ENCODE measurements at regions not wholly inside any gene's neighbourhood (a gene's known extent, or its start where the extent isn't known, plus 50 kb on each side); places are given as distances from the start of the nearest gene placed in this dataset.

DNA sequence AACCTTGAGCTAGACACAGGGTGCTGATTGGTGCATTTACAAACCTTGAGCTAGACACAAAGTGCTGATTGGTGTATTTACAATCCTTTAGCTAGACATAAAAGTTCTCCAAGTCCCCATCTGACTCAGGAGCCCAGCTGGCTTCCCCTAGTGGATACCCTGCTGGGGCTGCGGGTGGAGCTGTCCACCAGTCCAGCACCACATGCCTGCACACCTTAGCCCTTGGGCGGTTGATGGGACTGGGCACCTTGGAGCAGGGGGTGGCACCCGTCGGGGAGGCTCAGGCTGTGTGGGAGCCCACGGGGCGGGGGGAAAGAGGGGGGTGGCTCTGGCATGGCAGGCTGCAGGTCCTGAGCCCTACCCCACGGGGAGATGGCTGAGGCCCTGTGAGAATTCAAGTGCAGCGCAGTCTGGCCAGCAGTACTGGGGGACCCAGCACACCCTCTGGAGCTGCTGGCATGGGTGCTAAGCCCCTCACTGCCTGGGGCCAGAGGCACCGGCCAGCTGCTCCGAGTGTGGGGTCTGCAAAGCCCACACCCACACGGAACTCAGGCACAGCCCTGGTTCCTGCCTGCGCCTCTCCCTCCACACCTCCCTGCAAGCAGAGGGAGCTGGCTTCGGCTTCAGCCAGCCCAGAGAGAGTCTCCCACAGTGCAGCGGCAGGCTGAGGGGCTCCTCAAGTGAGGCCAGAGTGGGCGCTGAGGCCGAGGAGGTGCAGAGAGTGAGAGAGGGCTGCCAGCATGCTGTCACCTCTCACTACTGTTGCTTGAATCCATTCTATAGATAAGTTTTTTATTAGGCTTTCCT is 369.8 kb upstream of the SMIM30 start:
- no peak for DNase-seq
- H3K27ac Mint-ChIP-seq, result no peak overlapping the region
- peaks cover 3% of the 10 kb centered on the region for H3K9me3 Mint-ChIP-seq
- H3K4me1 Mint-ChIP-seq, result no peaks in the 10 kb centered on the region
- CTCF ChIA-PET, result no interaction called here
- POLR2A ChIA-PET, result no interaction called here
- no peaks in the 10 kb centered on the region for H3K36me3 Mint-ChIP-seq (ENCODE audit: low read depth)
- no peak overlapping the region for H3K4me3 Mint-ChIP-seq
- no peaks in the 10 kb centered on the region for H3K27me3 Mint-ChIP-seq

GRCh38 chr7:113486548-113486947 is 368.2 kb upstream of the SMIM30 start:
- H3K4me1 Mint-ChIP-seq, result no peaks in the 10 kb centered on the region
- H3K36me3 Mint-ChIP-seq (ENCODE audit: low read depth), result no peaks in the 10 kb centered on the region
- H3K27me3 Mint-ChIP-seq, result no peaks in the 10 kb centered on the region
- CTCF ChIA-PET, result no interaction called here
- DNase-seq, result no peak
- no peak overlapping the region for H3K4me3 Mint-ChIP-seq
- POLR2A ChIA-PET, result no interaction called here
- peaks cover 3% of the 10 kb centered on the region for H3K9me3 Mint-ChIP-seq
- H3K27ac Mint-ChIP-seq, result no peak overlapping the region

GRCh38 chr7:113483657-113484056 is 365.3 kb upstream of the SMIM30 start:
- Mint-ChIP-seq H3K4me3 (no peak overlapping the region), H3K36me3 (ENCODE audit: low read depth) (no peaks in the 10 kb centered on the region), H3K27ac (no peak overlapping the region), H3K9me3 (peaks cover 3% of the 10 kb centered on the region), H3K27me3 (no peaks in the 10 kb centered on the region), H3K4me1 (no peaks in the 10 kb centered on the region)
- POLR2A ChIA-PET, result no interaction called here
- no peak for DNase-seq
- CTCF ChIA-PET, result interaction anchor here (0.7 kb wide), 1 partner anchor 102 kb away, joined by 5 read pairs; no protein-coding TSS in a partner anchor

GRCh38 chr7:113480537-113480936 is 362.2 kb upstream of the SMIM30 start:
- ChIA-PET POLR2A (no interaction called here), CTCF (no interaction called here)
- H3K27me3 Mint-ChIP-seq, result no peaks in the 10 kb centered on the region
- H3K4me3 Mint-ChIP-seq, result no peak overlapping the region
- no peaks in the 10 kb centered on the region for H3K4me1 Mint-ChIP-seq
- DNase-seq, result no peak
- H3K27ac Mint-ChIP-seq, result no peak overlapping the region
- H3K36me3 Mint-ChIP-seq (ENCODE audit: low read depth), result no peaks in the 10 kb centered on the region
- no peaks in the 10 kb centered on the region for H3K9me3 Mint-ChIP-seq

GRCh38 chr7:113464096-113464855 is 345.9 kb upstream of the SMIM30 start:
- Mint-ChIP-seq H3K4me1 (no peaks in the 10 kb centered on the region), H3K36me3 (ENCODE audit: low read depth) (no peaks in the 10 kb centered on the region), H3K27me3 (no peaks in the 10 kb centered on the region), H3K9me3 (no peaks in the 10 kb centered on the region), H3K4me3 (no peak overlapping the region), H3K27ac (no peak overlapping the region)
- no peak for DNase-seq
- CTCF ChIA-PET, result no interaction called here
- POLR2A ChIA-PET, result no interaction called here

DNA sequence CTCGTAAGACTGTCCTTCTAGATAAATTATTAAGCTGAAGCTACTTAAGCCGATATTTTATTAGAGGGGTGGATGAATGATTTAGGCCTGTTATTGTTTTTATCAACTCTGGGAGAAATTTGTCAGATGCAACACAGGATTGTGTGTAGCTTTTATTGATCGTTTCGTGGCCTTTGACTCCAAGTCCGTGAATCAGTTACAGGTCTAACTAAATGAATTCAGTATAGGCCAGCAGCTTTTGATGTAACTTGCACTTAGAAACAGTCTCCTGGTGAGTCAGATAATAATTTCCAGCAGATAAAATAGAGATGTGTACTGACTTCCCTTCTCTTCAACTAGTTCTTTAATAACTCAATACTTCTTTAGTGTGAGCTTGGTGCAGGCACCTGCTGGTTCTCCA is 341.7 kb upstream of the SMIM30 start:
- DNase-seq, result no peak
- H3K27me3 Mint-ChIP-seq, result no peaks in the 10 kb centered on the region
- ChIA-PET POLR2A (no interaction called here), CTCF (no interaction called here)
- no peak overlapping the region for H3K27ac Mint-ChIP-seq
- no peaks in the 10 kb centered on the region for H3K9me3 Mint-ChIP-seq
- no peaks in the 10 kb centered on the region for H3K4me1 Mint-ChIP-seq
- no peak overlapping the region for H3K4me3 Mint-ChIP-seq
- H3K36me3 Mint-ChIP-seq (ENCODE audit: low read depth), result no peaks in the 10 kb centered on the region

DNA sequence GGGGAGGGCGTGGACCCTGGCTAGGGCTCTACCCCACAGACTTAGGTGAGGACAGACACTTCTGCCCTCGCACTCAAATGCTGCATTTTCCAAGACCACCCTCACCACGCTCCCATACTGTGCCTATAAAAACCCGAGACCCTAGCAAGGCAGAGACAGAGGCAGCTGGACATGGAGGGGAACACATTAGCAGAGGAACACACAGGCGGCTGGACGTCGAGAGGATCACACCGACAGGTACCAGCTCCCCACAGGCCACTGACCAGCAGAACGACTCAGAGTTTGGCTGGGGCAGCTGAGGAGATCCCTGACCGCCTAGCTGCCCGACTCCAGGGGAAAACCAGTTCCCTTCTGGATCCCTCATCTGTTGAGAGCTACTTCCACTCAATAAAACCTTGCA is 338.2 kb upstream of the SMIM30 start:
- H3K4me1 Mint-ChIP-seq, result no peaks in the 10 kb centered on the region
- H3K4me3 Mint-ChIP-seq, result no peak overlapping the region
- H3K9me3 Mint-ChIP-seq, result no peaks in the 10 kb centered on the region
- H3K27ac Mint-ChIP-seq, result no peak overlapping the region
- POLR2A ChIA-PET, result no interaction called here
- no peaks in the 10 kb centered on the region for H3K36me3 Mint-ChIP-seq (ENCODE audit: low read depth)
- CTCF ChIA-PET, result no interaction called here
- no peak for DNase-seq
- no peaks in the 10 kb centered on the region for H3K27me3 Mint-ChIP-seq

- Mint-ChIP-seq H3K4me3 (no peak overlapping the region), H3K27ac (no peak overlapping the region), H3K9me3 (no peaks in the 10 kb centered on the region), H3K4me1 (no peaks in the 10 kb centered on the region), H3K27me3 (no peaks in the 10 kb centered on the region), H3K36me3 (ENCODE audit: low read depth) (no peaks in the 10 kb centered on the region)
- no peak for DNase-seq
- POLR2A ChIA-PET, result no interaction called here
- CTCF ChIA-PET, result no interaction called here
Measured at GRCh38 chr7:113454597-113455169, 336.3 kb upstream of the SMIM30 start.

GRCh38 chr7:113452245-113452644 is 333.9 kb upstream of the SMIM30 start:
- H3K4me3 Mint-ChIP-seq, result no peak overlapping the region
- no peak for DNase-seq
- H3K9me3 Mint-ChIP-seq, result no peaks in the 10 kb centered on the region
- no peaks in the 10 kb centered on the region for H3K27me3 Mint-ChIP-seq
- no peaks in the 10 kb centered on the region for H3K4me1 Mint-ChIP-seq
- H3K27ac Mint-ChIP-seq, result no peak overlapping the region
- ChIA-PET CTCF (no interaction called here), POLR2A (no interaction called here)
- no peaks in the 10 kb centered on the region for H3K36me3 Mint-ChIP-seq (ENCODE audit: low read depth)

DNA sequence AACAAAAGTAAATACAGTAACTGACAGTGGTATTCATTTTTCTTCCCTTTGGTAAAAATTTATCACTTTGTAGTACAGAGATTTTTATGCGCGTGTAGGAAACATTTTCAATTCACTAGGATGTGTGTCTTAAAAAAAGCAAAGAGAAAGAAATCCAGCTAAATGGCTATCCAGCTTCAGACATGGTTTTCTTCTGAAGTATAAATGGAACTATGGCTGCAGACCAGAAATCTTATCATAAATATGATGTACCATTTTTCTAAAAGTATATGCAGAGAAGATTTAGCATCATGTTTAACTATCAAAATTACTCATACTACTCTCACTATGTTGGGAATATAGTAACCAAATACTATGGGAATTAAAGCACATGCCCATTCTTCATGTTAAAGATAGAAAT is 328.4 kb upstream of the SMIM30 start:
- no peak overlapping the region for H3K4me3 Mint-ChIP-seq
- H3K36me3 Mint-ChIP-seq (ENCODE audit: low read depth), result no peaks in the 10 kb centered on the region
- H3K27ac Mint-ChIP-seq, result no peak overlapping the region
- CTCF ChIA-PET, result no interaction called here
- no peak for DNase-seq
- no peaks in the 10 kb centered on the region for H3K4me1 Mint-ChIP-seq
- no peaks in the 10 kb centered on the region for H3K27me3 Mint-ChIP-seq
- POLR2A ChIA-PET, result no interaction called here
- no peaks in the 10 kb centered on the region for H3K9me3 Mint-ChIP-seq

GRCh38 chr7:113446391-113446790 is 328.0 kb upstream of the SMIM30 start:
- no peak for DNase-seq
- no peaks in the 10 kb centered on the region for H3K36me3 Mint-ChIP-seq (ENCODE audit: low read depth)
- CTCF ChIA-PET, result no interaction called here

DNA sequence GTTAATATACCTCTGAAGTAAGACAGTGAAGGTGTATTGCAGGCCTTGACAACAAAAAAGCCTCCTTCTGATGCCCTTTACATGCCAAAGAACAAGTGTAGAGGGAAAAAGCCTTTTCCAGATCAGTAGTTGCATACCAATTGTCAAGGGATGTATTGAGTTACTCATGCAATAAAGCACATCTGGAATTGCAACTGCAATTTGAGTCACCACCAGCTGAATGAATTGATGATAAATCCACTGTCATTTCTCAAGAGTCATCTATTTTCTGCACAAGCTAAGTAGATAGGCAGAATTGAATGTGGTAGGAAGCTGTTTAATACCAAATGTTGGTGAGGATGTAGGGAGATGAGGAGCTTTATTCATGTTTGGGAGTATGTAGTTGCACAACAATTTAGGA is 325.9 kb upstream of the SMIM30 start:
- ChIA-PET CTCF (no interaction called here), POLR2A (no interaction called here)
- Mint-ChIP-seq H3K4me3 (no peak overlapping the region), H3K4me1 (no peaks in the 10 kb centered on the region), H3K36me3 (ENCODE audit: low read depth) (no peaks in the 10 kb centered on the region), H3K9me3 (no peaks in the 10 kb centered on the region), H3K27ac (no peak overlapping the region), H3K27me3 (no peaks in the 10 kb centered on the region)
- no peak for DNase-seq

More at GRCh38 chr7:113446391-113446790, 328.0 kb upstream of the SMIM30 start:
- H3K4me3 Mint-ChIP-seq, result no peak overlapping the region
- H3K9me3 Mint-ChIP-seq, result no peaks in the 10 kb centered on the region
- no peak overlapping the region for H3K27ac Mint-ChIP-seq
- POLR2A ChIA-PET, result no interaction called here
- no peaks in the 10 kb centered on the region for H3K27me3 Mint-ChIP-seq
- H3K4me1 Mint-ChIP-seq, result no peaks in the 10 kb centered on the region

DNA sequence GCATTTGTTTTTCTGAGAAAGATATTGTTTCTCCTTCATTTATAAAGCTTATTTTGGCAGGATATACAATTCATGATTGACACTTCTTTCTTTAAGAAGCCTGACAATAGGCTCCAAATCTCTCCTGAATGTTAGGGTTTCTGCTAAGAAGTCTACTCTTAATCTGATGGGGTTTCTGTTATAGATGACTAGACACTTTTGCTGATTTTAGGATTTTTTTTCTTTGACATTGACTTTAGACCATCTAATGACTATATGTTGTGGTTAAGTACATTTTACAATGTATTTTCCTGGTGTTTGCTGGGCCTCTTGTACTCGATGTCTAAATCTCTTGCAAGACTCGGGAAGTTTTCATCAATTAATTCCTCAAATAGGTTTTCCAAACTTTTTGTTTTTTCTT is 321.8 kb upstream of the SMIM30 start:
- DNase-seq, result no peak
- H3K4me1 Mint-ChIP-seq, result no peaks in the 10 kb centered on the region
- ChIA-PET CTCF (no interaction called here), POLR2A (no interaction called here)
- no peaks in the 10 kb centered on the region for H3K36me3 Mint-ChIP-seq (ENCODE audit: low read depth)
- no peaks in the 10 kb centered on the region for H3K27me3 Mint-ChIP-seq
- H3K9me3 Mint-ChIP-seq, result no peaks in the 10 kb centered on the region
- H3K4me3 Mint-ChIP-seq, result no peak overlapping the region
- no peak overlapping the region for H3K27ac Mint-ChIP-seq

DNA sequence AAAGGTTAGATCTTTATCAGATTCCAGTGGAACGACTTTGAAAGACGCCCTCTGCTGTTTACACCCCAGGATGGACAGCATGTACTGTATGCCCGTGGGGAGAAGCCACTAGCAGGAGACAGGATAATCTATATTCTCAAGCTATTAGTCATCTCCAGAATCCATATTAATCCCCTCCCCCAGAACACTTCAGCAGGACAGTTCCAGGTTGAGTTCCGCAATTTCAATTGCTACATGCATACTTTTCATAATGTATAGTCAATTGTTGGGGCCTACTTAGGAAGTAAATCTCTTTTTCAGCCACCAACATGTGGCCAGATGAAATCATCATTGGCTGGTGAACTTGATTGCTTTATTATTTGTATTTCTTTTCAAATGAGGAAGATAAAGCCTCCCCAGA is 313.1 kb upstream of the SMIM30 start:
- POLR2A ChIA-PET, result no interaction called here
- no peaks in the 10 kb centered on the region for H3K9me3 Mint-ChIP-seq
- no peaks in the 10 kb centered on the region for H3K4me1 Mint-ChIP-seq
- DNase-seq, result no peak
- no peaks in the 10 kb centered on the region for H3K36me3 Mint-ChIP-seq (ENCODE audit: low read depth)
- H3K27ac Mint-ChIP-seq, result no peak overlapping the region
- H3K4me3 Mint-ChIP-seq, result no peak overlapping the region
- H3K27me3 Mint-ChIP-seq, result no peaks in the 10 kb centered on the region
- CTCF ChIA-PET, result interaction anchor here (0.8 kb wide), 1 partner anchor 10 kb away, joined by 3 read pairs; no protein-coding TSS in a partner anchor
